ENCODE measurements at regions not wholly inside any gene's neighbourhood (a gene's known extent, or its start where the extent isn't known, plus 50 kb on each side); places are given as distances from the start of the nearest gene placed in this dataset.

- TF ChIP-seq CTCF (IDR thresholded peaks at IDR 0.05; ENCODE audit: poor library complexity, severe bottlenecking) (no peak), SMC3 (conservative IDR thresholded peaks at IDR 0.05; ENCODE audit: poor library complexity) (no peak), MXI1 (conservative IDR thresholded peaks at IDR 0.05; ENCODE audit: poor library complexity, severe bottlenecking) (no peak), EZH2 (IDR thresholded peaks at IDR 0.05; ENCODE audit: borderline replicate concordance, insufficient read depth, low read length, poor library complexity, severe bottlenecking) (no peak)
- TF ChIP-seq, protein P1, sequence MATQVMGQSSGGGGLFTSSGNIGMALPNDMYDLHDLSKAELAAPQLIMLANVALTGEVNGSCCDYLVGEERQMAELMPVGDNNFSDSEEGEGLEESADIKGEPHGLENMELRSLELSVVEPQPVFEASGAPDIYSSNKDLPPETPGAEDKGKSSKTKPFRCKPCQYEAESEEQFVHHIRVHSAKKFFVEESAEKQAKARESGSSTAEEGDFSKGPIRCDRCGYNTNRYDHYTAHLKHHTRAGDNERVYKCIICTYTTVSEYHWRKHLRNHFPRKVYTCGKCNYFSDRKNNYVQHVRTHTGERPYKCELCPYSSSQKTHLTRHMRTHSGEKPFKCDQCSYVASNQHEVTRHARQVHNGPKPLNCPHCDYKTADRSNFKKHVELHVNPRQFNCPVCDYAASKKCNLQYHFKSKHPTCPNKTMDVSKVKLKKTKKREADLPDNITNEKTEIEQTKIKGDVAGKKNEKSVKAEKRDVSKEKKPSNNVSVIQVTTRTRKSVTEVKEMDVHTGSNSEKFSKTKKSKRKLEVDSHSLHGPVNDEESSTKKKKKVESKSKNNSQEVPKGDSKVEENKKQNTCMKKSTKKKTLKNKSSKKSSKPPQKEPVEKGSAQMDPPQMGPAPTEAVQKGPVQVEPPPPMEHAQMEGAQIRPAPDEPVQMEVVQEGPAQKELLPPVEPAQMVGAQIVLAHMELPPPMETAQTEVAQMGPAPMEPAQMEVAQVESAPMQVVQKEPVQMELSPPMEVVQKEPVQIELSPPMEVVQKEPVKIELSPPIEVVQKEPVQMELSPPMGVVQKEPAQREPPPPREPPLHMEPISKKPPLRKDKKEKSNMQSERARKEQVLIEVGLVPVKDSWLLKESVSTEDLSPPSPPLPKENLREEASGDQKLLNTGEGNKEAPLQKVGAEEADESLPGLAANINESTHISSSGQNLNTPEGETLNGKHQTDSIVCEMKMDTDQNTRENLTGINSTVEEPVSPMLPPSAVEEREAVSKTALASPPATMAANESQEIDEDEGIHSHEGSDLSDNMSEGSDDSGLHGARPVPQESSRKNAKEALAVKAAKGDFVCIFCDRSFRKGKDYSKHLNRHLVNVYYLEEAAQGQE (IDR thresholded peaks at IDR 0.05; ENCODE audit: borderline replicate concordance), result no peak
These were observed 197.4 kb downstream of the RASEF start for GRCh38 chr9:82865524-82865923.
